Stimulated activated naive CD8-positive, alpha-beta T cell treated with anti-CD3 and anti-CD28 coated beads, Interleukin-15, amount 100 ng/mL, for 72 hours (primary cell): ENCODE measurements at regions not wholly inside any gene's neighbourhood (a gene's known extent, or its start where the extent isn't known, plus 50 kb on each side); places are given as distances from the start of the nearest gene placed in this dataset.
A peak's percentile ranks its signal among the peaks of the same experiment; 100 is the strongest.

Source experiments
- ATAC-seq: fragments of 150-1000 bp; cut with Tn5 transposase; 2 replicates; pipeline ENCODE4 v1.10.0; 2021; ENCODE audit warnings: mild to moderate bottlenecking, moderate library complexity
- DNase-seq, 2 donors: peaks; one replicate each; pipeline ENCODE4 v3.0.0; 2021 to 2022
- H3K27ac Mint-ChIP-seq, 2 donors: one replicate each; pipeline ENCODE4 v1.8.0; 2022; ENCODE audit warnings: mild to moderate bottlenecking in 2 of 2, mixed read lengths in 2 of 2, moderate library complexity in 2 of 2
- H3K27me3 Mint-ChIP-seq: one replicate; pipeline ENCODE4 v1.8.0; 2022; ENCODE audit warnings: mixed read lengths
- H3K4me1 Mint-ChIP-seq: one replicate; pipeline ENCODE4 v1.8.0; 2022; ENCODE audit warnings: mild to moderate bottlenecking, mixed read lengths
- H3K4me3 Mint-ChIP-seq, 2 donors: one replicate each; pipeline ENCODE4 v1.8.0; 2022; ENCODE audit warnings: mild to moderate bottlenecking in 2 of 2, mixed read lengths in 2 of 2, moderate library complexity in 1 of 2
- H3K9me3 Mint-ChIP-seq, 2 donors: one replicate each; pipeline ENCODE4 v1.8.0; 2022; ENCODE audit warnings: mixed read lengths in 2 of 2

- no peak overlapping the region for H3K27ac Mint-ChIP-seq
- H3K27me3 Mint-ChIP-seq: peaks cover 36% of the 10 kb centered on the region
- no peaks in the 10 kb centered on the region for H3K9me3 Mint-ChIP-seq
- no peak overlapping the region for H3K4me3 Mint-ChIP-seq
- ATAC-seq (no peak), DNase-seq (no peak)
- no peaks in the 10 kb centered on the region for H3K4me1 Mint-ChIP-seq
These were observed 408.3 kb downstream of the MCTP2 start for GRCh38 chr15:94639701-94640100.

- Mint-ChIP-seq H3K27ac (no peak overlapping the region), H3K4me1 (no peaks in the 10 kb centered on the region), H3K4me3 (no peak overlapping the region), H3K27me3 (peaks cover 39% of the 10 kb centered on the region), H3K9me3 (no peaks in the 10 kb centered on the region)
- DNase-seq (no peak), ATAC-seq (no peak)
These were observed 413.1 kb downstream of the MCTP2 start for GRCh38 chr15:94644433-94644832.

GRCh38 chr15:94653071-94653470, 421.7 kb downstream of the MCTP2 start:
- Mint-ChIP-seq H3K4me1 (no peaks in the 10 kb centered on the region), H3K27ac (no peak overlapping the region), H3K4me3 (no peak overlapping the region), H3K9me3 (no peaks in the 10 kb centered on the region), H3K27me3 (peaks cover 47% of the 10 kb centered on the region)
- DNase-seq (no peak), ATAC-seq (no peak)

- H3K27me3 Mint-ChIP-seq: peaks cover 44% of the 10 kb centered on the region
- no peak for ATAC-seq
- H3K4me1 Mint-ChIP-seq: no peaks in the 10 kb centered on the region
- no peak overlapping the region for H3K27ac Mint-ChIP-seq
- H3K4me3 Mint-ChIP-seq: no peak overlapping the region
- no peak for DNase-seq
- H3K9me3 Mint-ChIP-seq: no peaks in the 10 kb centered on the region
These were observed 424.0 kb downstream of the MCTP2 start for GRCh38 chr15:94655249-94655880.

- no peak for ATAC-seq
- no peak for DNase-seq
- H3K4me3 Mint-ChIP-seq: no peak overlapping the region
These were observed 434.5 kb downstream of the MCTP2 start for GRCh38 chr15:94665676-94666441.

GRCh38 chr15:94666553-94666952, 435.2 kb downstream of the MCTP2 start:
- Mint-ChIP-seq H3K9me3 (no peaks in the 10 kb centered on the region), H3K4me3 (no peak overlapping the region), H3K27ac (no peak overlapping the region), H3K27me3 (peaks cover 31% of the 10 kb centered on the region), H3K4me1 (no peaks in the 10 kb centered on the region)
- ATAC-seq (peak; percentile 33), DNase-seq (no peak)

More at GRCh38 chr15:94665676-94666441, 434.5 kb downstream of the MCTP2 start:
- no peaks in the 10 kb centered on the region for H3K9me3 Mint-ChIP-seq
- no peaks in the 10 kb centered on the region for H3K4me1 Mint-ChIP-seq
- H3K27me3 Mint-ChIP-seq: peaks cover 31% of the 10 kb centered on the region
- H3K27ac Mint-ChIP-seq: no peak overlapping the region

- Mint-ChIP-seq H3K4me3 (no peak overlapping the region), H3K4me1 (no peaks in the 10 kb centered on the region), H3K27me3 (peaks cover 31% of the 10 kb centered on the region), H3K27ac (no peak overlapping the region), H3K9me3 (no peaks in the 10 kb centered on the region)
- ATAC-seq (peak; percentile 15), DNase-seq (no peak)
These were observed 435.7 kb downstream of the MCTP2 start for GRCh38 chr15:94667109-94667508.

- DNase-seq (no peak), ATAC-seq (no peak)
- Mint-ChIP-seq H3K4me3 (no peak overlapping the region), H3K4me1 (no peaks in the 10 kb centered on the region), H3K27me3 (peaks cover 17% of the 10 kb centered on the region), H3K27ac (no peak overlapping the region), H3K9me3 (no peaks in the 10 kb centered on the region)
These were observed 439.2 kb downstream of the MCTP2 start for GRCh38 chr15:94670438-94671034.

- no peak overlapping the region for H3K4me3 Mint-ChIP-seq
- peaks cover 13% of the 10 kb centered on the region for H3K27me3 Mint-ChIP-seq
- no peak overlapping the region for H3K27ac Mint-ChIP-seq
- no peak for DNase-seq
- ATAC-seq: no peak
- no peaks in the 10 kb centered on the region for H3K4me1 Mint-ChIP-seq
- no peaks in the 10 kb centered on the region for H3K9me3 Mint-ChIP-seq
These were observed 440.6 kb downstream of the MCTP2 start for GRCh38 chr15:94671858-94672532.

- Mint-ChIP-seq H3K4me3 (no peak overlapping the region), H3K4me1 (no peaks in the 10 kb centered on the region), H3K27ac (no peak overlapping the region), H3K9me3 (no peaks in the 10 kb centered on the region), H3K27me3 (peaks cover 21% of the 10 kb centered on the region)
- ATAC-seq (no peak), DNase-seq (no peak)
These were observed 442.4 kb downstream of the MCTP2 start for GRCh38 chr15:94673801-94674200.

- Mint-ChIP-seq H3K27me3 (peaks cover 21% of the 10 kb centered on the region), H3K4me3 (no peak overlapping the region), H3K27ac (no peak overlapping the region), H3K4me1 (no peaks in the 10 kb centered on the region), H3K9me3 (no peaks in the 10 kb centered on the region)
- ATAC-seq: no peak
- DNase-seq: no peak
These were observed 442.9 kb downstream of the MCTP2 start for GRCh38 chr15:94674296-94674695.

- peaks cover 29% of the 10 kb centered on the region for H3K27me3 Mint-ChIP-seq
- ATAC-seq: no peak
- DNase-seq: no peak
- no peak overlapping the region for H3K4me3 Mint-ChIP-seq
- H3K4me1 Mint-ChIP-seq: no peaks in the 10 kb centered on the region
- H3K27ac Mint-ChIP-seq: no peak overlapping the region
- H3K9me3 Mint-ChIP-seq: no peaks in the 10 kb centered on the region
These were observed 445.9 kb downstream of the MCTP2 start for GRCh38 chr15:94677202-94677790.

GRCh38 chr15:94682171-94682570, 450.8 kb downstream of the MCTP2 start:
- H3K4me1 Mint-ChIP-seq: no peaks in the 10 kb centered on the region
- peaks cover 16% of the 10 kb centered on the region for H3K27me3 Mint-ChIP-seq
- no peak overlapping the region for H3K4me3 Mint-ChIP-seq
- ATAC-seq (no peak), DNase-seq (no peak)
- no peak overlapping the region for H3K27ac Mint-ChIP-seq
- H3K9me3 Mint-ChIP-seq: no peaks in the 10 kb centered on the region

- Mint-ChIP-seq H3K27me3 (peaks cover 8% of the 10 kb centered on the region), H3K27ac (no peak overlapping the region), H3K4me1 (no peaks in the 10 kb centered on the region), H3K9me3 (no peaks in the 10 kb centered on the region), H3K4me3 (no peak overlapping the region)
- no peak for DNase-seq
- ATAC-seq: no peak
These were observed 452.5 kb downstream of the MCTP2 start for GRCh38 chr15:94683902-94684301.

- Mint-ChIP-seq H3K4me3 (no peak overlapping the region), H3K27me3 (no peaks in the 10 kb centered on the region), H3K27ac (no peak overlapping the region), H3K4me1 (no peaks in the 10 kb centered on the region), H3K9me3 (no peaks in the 10 kb centered on the region)
- DNase-seq (no peak), ATAC-seq (no peak)
These were observed 459.8 kb downstream of the MCTP2 start for GRCh38 chr15:94691169-94691568.
